ENCODE measurements at regions not wholly inside any gene's neighbourhood (a gene's known extent, or its start where the extent isn't known, plus 50 kb on each side); places are given as distances from the start of the nearest gene placed in this dataset.

GRCh38 chr5:54387031-54387430, 68.5 kb upstream of the HSPB3 start:
- Histone ChIP-seq H3K4me1 (peaks cover 9% of the 10 kb centered on the region), H3K4me3 (no peak overlapping the region), H3K4me2 (no peak overlapping the region), H3K27ac (no peak overlapping the region), H3K9me3 (no peaks in the 10 kb centered on the region)
- POLR2A ChIA-PET: no interaction called here
- 56% methylated on average over 4 of the region's 4 CpGs for WGBS (ENCODE audit: missing lambda C conversion rate)
- CTCF ChIA-PET: no interaction called here
- ATAC-seq (no peak), FAIRE-seq (no peak), DNase-seq (ENCODE audit: low read depth in 1 of 2, low spot score in 1 of 2) (no peak)
- TF ChIP-seq KDM1A (IDR thresholded peaks at IDR 0.05; ENCODE audit: low read depth) (no peak), RNF2 (IDR thresholded peaks at IDR 0.05; ENCODE audit: borderline replicate concordance, low read depth) (no peak), TFCP2L1 (CRISPR knock-in tag; IDR thresholded peaks at IDR 0.05) (no peak), MAZ (IDR thresholded peaks at IDR 0.05; ENCODE audit: borderline replicate concordance, low read depth, low read length) (no peak), NPAS2 (CRISPR knock-in tag; IDR thresholded peaks at IDR 0.05; ENCODE audit: borderline replicate concordance) (no peak), CEBPB (IDR thresholded peaks at IDR 0.05) (no peak), JUNB (IDR thresholded peaks at IDR 0.05) (no peak), RCOR1 (IDR thresholded peaks at IDR 0.05; ENCODE audit: low read depth, low read length) (no peak), FOXS1 (CRISPR knock-in tag; IDR thresholded peaks at IDR 0.05) (no peak), JUN (IDR thresholded peaks at IDR 0.05) (no peak), CBX8 (IDR thresholded peaks at IDR 0.05) (no peak), BHLHE40 (IDR thresholded peaks at IDR 0.05; ENCODE audit: low read depth, low read length) (no peak), POLR2AphosphoS2 (conservative IDR thresholded peaks at IDR 0.05; ENCODE audit: low read length) (no peak), TP53 (CRISPR knock-in tag; IDR thresholded peaks at IDR 0.05) (no peak), MAX (IDR thresholded peaks at IDR 0.05) (no peak), MYC (IDR thresholded peaks at IDR 0.05; ENCODE audit: borderline replicate concordance, low read length) (no peak), HEYL (CRISPR knock-in tag; IDR thresholded peaks at IDR 0.05) (no peak), GATA3 (IDR thresholded peaks at IDR 0.05; ENCODE audit: borderline replicate concordance) (no peak), REST (IDR thresholded peaks at IDR 0.05) (no peak), PBX3 (IDR thresholded peaks at IDR 0.05) (no peak)

- DNase-seq (ENCODE audit: low read depth in 1 of 2, low spot score in 1 of 2) (no peak), ATAC-seq (no peak), FAIRE-seq (no peak)
- Histone ChIP-seq H3K4me1 (peaks cover 9% of the 10 kb centered on the region), H3K4me2 (no peak overlapping the region), H3K9me3 (no peaks in the 10 kb centered on the region), H3K4me3 (no peak overlapping the region), H3K27ac (no peak overlapping the region)
- CTCF ChIA-PET: interaction anchor here (1.2 kb wide), 1 partner anchor 140 kb away, joined by 3 read pairs; no protein-coding TSS in a partner anchor
- WGBS (ENCODE audit: missing lambda C conversion rate): 64% methylated on average over 2 of the region's 2 CpGs
- POLR2A ChIA-PET: no interaction called here
- TF ChIP-seq REST (IDR thresholded peaks at IDR 0.05) (no peak), KDM5A (IDR thresholded peaks at IDR 0.05) (no peak), KDM1A (IDR thresholded peaks at IDR 0.05; ENCODE audit: low read depth) (no peak), ESRRA (IDR thresholded peaks at IDR 0.05; ENCODE audit: borderline replicate concordance, low read length) (no peak), RFX5 (IDR thresholded peaks at IDR 0.05) (no peak), ZNF302 (CRISPR knock-in tag; IDR thresholded peaks at IDR 0.05) (no peak), ELK1 (IDR thresholded peaks at IDR 0.05; ENCODE audit: low read depth, low read length) (no peak), PBX3 (IDR thresholded peaks at IDR 0.05) (no peak), JUN (IDR thresholded peaks at IDR 0.05) (no peak), CTCF (IDR thresholded peaks at IDR 0.05) (no peak)
Observed at GRCh38 chr5:54385994-54386393, 69.5 kb upstream of the HSPB3 start.
